ENCODE measurements at regions not wholly inside any gene's neighbourhood (a gene's known extent, or its start where the extent isn't known, plus 50 kb on each side); places are given as distances from the start of the nearest gene placed in this dataset.

DNA sequence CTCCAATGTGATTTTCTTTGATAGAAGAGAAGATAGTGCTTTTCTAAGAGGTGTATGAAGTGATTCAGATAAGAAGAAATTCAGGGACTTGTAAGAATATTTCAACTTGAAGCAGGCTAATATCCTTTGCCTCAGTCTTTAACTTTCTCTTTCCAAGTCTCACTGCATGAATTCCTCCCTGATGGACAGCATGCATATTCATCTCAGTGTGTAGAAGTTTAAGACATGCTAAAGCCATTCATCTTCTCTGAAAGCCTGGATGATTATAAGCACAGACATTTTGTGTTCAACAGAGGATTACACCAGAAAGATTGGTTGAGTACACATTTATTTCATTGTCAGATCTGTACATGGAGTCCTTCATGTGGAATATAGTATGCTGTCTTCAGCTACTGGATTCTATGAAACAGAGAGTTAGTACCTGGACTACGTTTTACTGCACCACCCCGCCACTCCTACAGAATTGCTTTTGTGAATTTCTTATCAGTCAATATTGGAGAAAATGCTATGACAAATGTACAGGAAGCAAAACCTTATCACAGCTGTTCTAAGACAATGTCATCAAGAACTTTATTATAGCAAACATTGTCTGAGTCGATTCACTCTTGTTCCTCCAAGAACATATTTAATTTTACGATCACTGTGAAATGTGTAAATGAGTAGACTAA is 1346.1 kb downstream of the OTOL1 start:
- DNase-seq (ENCODE audit: low read depth, low spot score), result no peak
- CTCF ChIA-PET, result no interaction called here
- Histone ChIP-seq H3K27me3 (ENCODE audit: control insufficient read depth, insufficient read depth, low read length) (no peaks in the 10 kb centered on the region), H3K9me3 (ENCODE audit: control insufficient read depth, insufficient read depth, low read length) (peaks cover 6% of the 10 kb centered on the region; the same call in 1 of the 2 replicates), H3K4me3 (ENCODE audit: low read depth, low read length) (no peak overlapping the region), H3K27ac (ENCODE audit: low read depth, low read length) (no peak overlapping the region)
- no peak for TF ChIP-seq CTCF (IDR thresholded peaks at IDR 0.05; ENCODE audit: low read depth, low read length)
- POLR2A ChIA-PET, result no interaction called here

DNA sequence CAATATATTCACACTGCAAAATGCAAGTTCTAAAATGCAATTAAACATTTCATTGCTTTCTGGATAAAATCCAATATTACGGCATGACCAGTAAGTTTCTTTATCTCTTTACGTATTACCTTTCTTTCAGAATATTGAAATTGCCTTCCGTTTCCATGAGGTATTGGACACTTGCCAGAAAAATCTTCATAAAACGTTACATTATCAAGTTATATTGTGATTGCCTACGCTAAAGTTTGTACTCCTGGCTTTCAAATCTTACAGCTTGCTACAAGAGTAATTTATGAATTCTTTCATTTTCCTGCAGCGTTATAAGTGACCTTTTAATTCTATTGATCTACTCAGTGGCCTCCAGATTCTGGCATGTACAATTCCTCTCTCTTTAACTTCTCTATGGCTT is 1349.3 kb downstream of the OTOL1 start:
- H3K4me3 ChIP-seq (ENCODE audit: low read depth, low read length), result no peak overlapping the region
- DNase-seq (ENCODE audit: low read depth, low spot score), result no peak
- H3K27ac ChIP-seq (ENCODE audit: low read depth, low read length), result no peak overlapping the region
- no peak for TF ChIP-seq CTCF (IDR thresholded peaks at IDR 0.05; ENCODE audit: low read depth, low read length)
- ChIA-PET POLR2A (no interaction called here), CTCF (no interaction called here)
- H3K9me3 ChIP-seq (ENCODE audit: control insufficient read depth, insufficient read depth, low read length), result peaks cover 6% of the 10 kb centered on the region; the same call in 1 of the 2 replicates
- H3K27me3 ChIP-seq (ENCODE audit: control insufficient read depth, insufficient read depth, low read length), result no peaks in the 10 kb centered on the region

DNA sequence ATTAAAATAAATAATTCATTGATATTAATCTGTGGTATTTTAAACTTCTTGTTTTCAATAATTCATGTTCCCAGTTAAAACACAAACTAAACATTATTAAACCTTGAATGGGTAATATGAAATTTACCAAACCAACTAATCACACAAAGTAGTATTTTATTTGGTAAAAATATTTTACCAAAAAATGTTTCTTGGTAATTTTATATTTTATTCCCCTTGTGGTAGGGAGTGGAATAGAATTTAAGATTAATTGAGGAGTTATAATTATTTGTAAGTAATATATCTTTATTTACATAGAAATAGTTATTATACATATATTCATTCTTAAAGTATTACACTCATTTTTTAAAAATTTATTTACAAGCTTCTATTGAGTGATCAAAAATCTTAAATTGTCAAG is 1350.9 kb downstream of the OTOL1 start:
- TF ChIP-seq CTCF (IDR thresholded peaks at IDR 0.05; ENCODE audit: low read depth, low read length), result no peak; the same call in 1 of the 2 replicates
- Histone ChIP-seq H3K9me3 (ENCODE audit: control insufficient read depth, insufficient read depth, low read length) (peaks cover 6% of the 10 kb centered on the region; the same call in 1 of the 2 replicates), H3K27ac (ENCODE audit: low read depth, low read length) (no peak overlapping the region), H3K4me3 (ENCODE audit: low read depth, low read length) (no peak overlapping the region), H3K27me3 (ENCODE audit: control insufficient read depth, insufficient read depth, low read length) (no peaks in the 10 kb centered on the region)
- DNase-seq (ENCODE audit: low read depth, low spot score), result no peak
- POLR2A ChIA-PET, result no interaction called here
- CTCF ChIA-PET, result interaction anchor here (0.8 to 1.5 kb wide), 2 partner anchors 18 to 49 kb away, joined by 3 read pairs; no protein-coding TSS in a partner anchor

DNA sequence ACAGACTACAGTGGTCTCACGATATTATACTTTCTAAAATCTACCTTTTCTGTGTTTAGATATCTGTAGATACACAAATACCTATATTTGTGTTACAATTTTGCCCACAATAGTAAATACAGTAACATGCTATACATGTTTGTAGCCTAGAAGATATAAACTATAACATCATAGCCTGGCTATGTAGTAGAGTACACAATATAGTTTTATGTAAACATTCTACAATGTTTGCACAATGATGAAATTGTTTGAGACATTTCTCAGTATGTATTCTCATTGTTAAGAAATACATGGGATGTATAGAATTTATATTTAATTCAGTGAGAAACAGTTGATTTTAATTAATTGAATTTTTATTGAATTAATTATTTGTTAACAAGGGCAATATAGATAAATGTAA is 1367.0 kb downstream of the OTOL1 start:
- no peak for TF ChIP-seq CTCF (IDR thresholded peaks at IDR 0.05; ENCODE audit: low read depth, low read length)
- no peak for DNase-seq (ENCODE audit: low read depth, low spot score)
- POLR2A ChIA-PET, result no interaction called here
- CTCF ChIA-PET, result no interaction called here
- H3K4me3 ChIP-seq (ENCODE audit: low read depth, low read length), result no peak overlapping the region
- no peaks in the 10 kb centered on the region for H3K27me3 ChIP-seq (ENCODE audit: control insufficient read depth, insufficient read depth, low read length)
- no peaks in the 10 kb centered on the region for H3K9me3 ChIP-seq (ENCODE audit: control insufficient read depth, insufficient read depth, low read length)
- H3K27ac ChIP-seq (ENCODE audit: low read depth, low read length), result no peak overlapping the region

GRCh38 chr3:162865466-162865865 is 1368.9 kb downstream of the OTOL1 start:
- H3K9me3 ChIP-seq (ENCODE audit: control insufficient read depth, insufficient read depth, low read length), result no peaks in the 10 kb centered on the region
- DNase-seq (ENCODE audit: low read depth, low spot score), result no peak
- CTCF ChIA-PET, result interaction anchor here (1.0 to 1.4 kb wide), 3 partner anchors 10 to 65 kb away, joined by 3 to 4 read pairs (median 4); no protein-coding TSS in a partner anchor
- TF ChIP-seq CTCF (IDR thresholded peaks at IDR 0.05; ENCODE audit: low read depth, low read length), result peak; percentile 13
- no peak overlapping the region for H3K27ac ChIP-seq (ENCODE audit: low read depth, low read length)
- no peak overlapping the region for H3K4me3 ChIP-seq (ENCODE audit: low read depth, low read length)
- POLR2A ChIA-PET, result no interaction called here
- no peaks in the 10 kb centered on the region for H3K27me3 ChIP-seq (ENCODE audit: control insufficient read depth, insufficient read depth, low read length)
